ENCODE measurements at regions not wholly inside any gene's neighbourhood (a gene's known extent, or its start where the extent isn't known, plus 50 kb on each side); places are given as distances from the start of the nearest gene placed in this dataset.

- DNase-seq = no peak
Measured at GRCh38 chr7:41792120-41792519, 89.2 kb upstream of the INHBA start.

- no peak for DNase-seq
Measured at GRCh38 chr7:41788556-41788955, 85.7 kb upstream of the INHBA start.

- DNase-seq = no peak
Measured at GRCh38 chr7:41787651-41788350, 84.9 kb upstream of the INHBA start.

GRCh38 chr7:41786944-41787343 lies 84.1 kb upstream of the INHBA start:
- no peak for DNase-seq

GRCh38 chr7:41786404-41786803 lies 83.5 kb upstream of the INHBA start:
- DNase-seq = no peak

- no peak for DNase-seq
Measured at GRCh38 chr7:41785840-41786239, 83.0 kb upstream of the INHBA start.

- DNase-seq = no peak
Measured at GRCh38 chr7:41785265-41785664, 82.4 kb upstream of the INHBA start.

- DNase-seq = peak in 1 of 2 donors; percentile 52
Measured at GRCh38 chr7:41779918-41780317, 77.0 kb upstream of the INHBA start.

- peak in 1 of 2 donors; percentile 22 for DNase-seq
Measured at GRCh38 chr7:41777894-41778596, 75.2 kb upstream of the INHBA start.

GRCh38 chr7:41774966-41775365 lies 72.1 kb upstream of the INHBA start:
- no peak for DNase-seq

GRCh38 chr7:41773756-41774155 lies 70.9 kb upstream of the INHBA start:
- no peak for DNase-seq

GRCh38 chr7:41771717-41772116 lies 68.8 kb upstream of the INHBA start:
- DNase-seq = no peak

GRCh38 chr7:41769162-41769561 lies 66.3 kb upstream of the INHBA start:
- no peak for DNase-seq

- DNase-seq = no peak
Measured at GRCh38 chr7:41763626-41764025, 60.7 kb upstream of the INHBA start.

GRCh38 chr7:41762641-41763040 lies 59.8 kb upstream of the INHBA start:
- no peak for DNase-seq

- DNase-seq = no peak
Measured at GRCh38 chr7:41760293-41760692, 57.4 kb upstream of the INHBA start.

- no peak for DNase-seq
Measured at GRCh38 chr7:41758321-41758720, 55.4 kb upstream of the INHBA start.

- no peak for DNase-seq
Measured at GRCh38 chr7:41756650-41757182, 53.8 kb upstream of the INHBA start.

GRCh38 chr7:41755096-41755495 lies 52.2 kb upstream of the INHBA start:
- no peak for DNase-seq

- no peak for DNase-seq
Measured at GRCh38 chr7:41754046-41754445, 51.2 kb upstream of the INHBA start.
